HCT116 (cell line): ENCODE measurements at regions not wholly inside any gene's neighbourhood (a gene's known extent, or its start where the extent isn't known, plus 50 kb on each side); places are given as distances from the start of the nearest gene placed in this dataset.

Experiments used
- CEBPB ChIP-seq: IDR thresholded peaks from 2 replicates; pipeline ENCODE4 v1.6.1; 2012; ENCODE audit warnings: low read depth
- CTCF ChIP-seq, 3 experiments: fragments of 200-600 bp in 1 of 3; sonication (generic) in 1 of 3; IDR thresholded peaks in 2 of 3; conservative IDR thresholded peaks in 1 of 3; 2 replicates each; pipeline ENCODE4 v1.5.1; 2012 to 2017; ENCODE audit warnings: low read depth in 2 of 3, low read length in 2 of 3, antibody characterized with exemption in 1 of 3, borderline replicate concordance in 1 of 3, control low read depth in 1 of 3, mild to moderate bottlenecking in 1 of 3, mixed read lengths in 1 of 3, mixed run types in 1 of 3, moderate library complexity in 1 of 3; ENCODE audit not compliant: insufficient read depth in 1 of 3
- EGR1 ChIP-seq: IDR thresholded peaks from 2 replicates; pipeline ENCODE4 v1.6.1; 2012; ENCODE audit warnings: low read depth
- EZH2 ChIP-seq: fragments of 200-600 bp; sonication (generic); IDR thresholded peaks from 2 replicates; pipeline ENCODE4 v1.6.1; 2017; ENCODE audit warnings: antibody characterized with exemption, mixed run types
- EZH2phosphoT487 ChIP-seq: fragments of 200-600 bp; IDR thresholded peaks from 2 replicates; pipeline ENCODE4 v1.6.1; 2018; ENCODE audit warnings: antibody characterized with exemption, borderline replicate concordance
- POLR2A ChIP-seq: IDR thresholded peaks from 2 replicates; pipeline ENCODE4 v1.7.0; 2011; ENCODE audit warnings: borderline replicate concordance; ENCODE audit not compliant: insufficient read depth, insufficient read length; ENCODE audit errors: extremely low read depth
- POLR2AphosphoS5 ChIP-seq: IDR thresholded peaks from 2 replicates; pipeline ENCODE4 v1.6.1; 2011; ENCODE audit warnings: mild to moderate bottlenecking, low read depth, low read length, moderate library complexity
- SIN3A ChIP-seq: IDR thresholded peaks from 2 replicates; pipeline ENCODE4 v1.6.1; 2012; ENCODE audit warnings: low read depth
- TCF7L2 ChIP-seq: IDR thresholded peaks from 2 replicates; pipeline ENCODE4 v1.7.0; 2011; ENCODE audit warnings: borderline replicate concordance, inconsistent platforms; ENCODE audit not compliant: insufficient read depth, insufficient read length; ENCODE audit errors: extremely low read depth
- YY1 ChIP-seq: IDR thresholded peaks from 2 replicates; pipeline ENCODE4 v1.6.1; 2011; ENCODE audit warnings: low read length, low read depth, moderate library complexity, mild to moderate bottlenecking; ENCODE audit not compliant: insufficient replicate concordance; ENCODE audit errors: extremely low read depth
- ZFX ChIP-seq: fragments of 450-650 bp; IDR thresholded peaks from 2 replicates; pipeline ENCODE4 v1.6.1; 2017
- ZNF274 ChIP-seq: fragments of 200-500 bp; sonication (Bioruptor generic); IDR thresholded peaks from 2 replicates; pipeline ENCODE4 v1.6.1; 2014; ENCODE audit warnings: mild to moderate bottlenecking, low read depth, low read length, inconsistent platforms
- TF ChIP-seq, protein P1 (sequence below): IDR thresholded peaks from 2 replicates; pipeline ENCODE4 v1.6.1; 2012

DNA sequence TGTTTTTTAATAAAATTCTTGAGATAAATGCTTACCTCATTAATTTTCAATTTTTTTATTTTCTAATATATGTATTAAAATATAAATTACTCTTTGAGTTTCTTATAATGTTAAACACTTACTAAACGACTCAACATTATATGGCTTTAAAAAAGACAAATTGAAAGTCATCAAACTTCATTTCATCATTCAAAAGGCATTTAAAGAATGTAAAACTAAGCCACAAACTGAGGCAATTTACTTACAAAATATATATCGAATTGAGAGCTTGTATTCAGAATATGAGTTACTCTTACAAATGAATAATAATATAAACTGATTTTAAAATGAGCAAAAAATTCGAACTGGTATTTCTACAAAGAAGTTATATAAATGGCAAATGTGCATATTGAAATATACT is 1262.2 kb upstream of the PIK3C3 start:
- TF ChIP-seq EZH2 (no peak), CTCF (IDR thresholded peaks at IDR 0.05 in 2 of 3, conservative IDR thresholded peaks at IDR 0.05 in 1 of 3; ENCODE audit: borderline replicate concordance in 1 of 3, insufficient read depth in 1 of 3, low read depth in 2 of 3, low read length in 2 of 3) (no peak), EZH2phosphoT487 (no peak), POLR2A (no peak), POLR2AphosphoS5 (no peak), EGR1 (no peak), ZFX (no peak), CEBPB (no peak), ZNF274 (no peak), YY1 (no peak), SIN3A (no peak), TCF7L2 (no peak)
- TF ChIP-seq, protein P1, sequence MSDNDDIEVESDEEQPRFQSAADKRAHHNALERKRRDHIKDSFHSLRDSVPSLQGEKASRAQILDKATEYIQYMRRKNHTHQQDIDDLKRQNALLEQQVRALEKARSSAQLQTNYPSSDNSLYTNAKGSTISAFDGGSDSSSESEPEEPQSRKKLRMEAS, result no peak
